Peyer's patch (tissue), 4 donors: ENCODE measurements at regions not wholly inside any gene's neighbourhood (a gene's known extent, or its start where the extent isn't known, plus 50 kb on each side); places are given as distances from the start of the nearest gene placed in this dataset.
"Not testable (repeated sequence)": the region's sequence is repeated elsewhere in the genome, so short reads cannot be mapped to it uniquely, and the experiment has no call there.

Source experiments
- DNase-seq, 3 donors: peaks; one replicate each; pipeline ENCODE4 v3.0.0-alpha.2; 2017 to 2019
- H3K27ac ChIP-seq, 4 donors: fragments of 200-600 bp; sonication (generic); one replicate each; pipeline ENCODE4 v1.5.1; 2016 to 2019
- H3K27me3 ChIP-seq, 2 donors: fragments of 200-600 bp; sonication (generic); one replicate each; pipeline ENCODE4 v1.5.1; 2019
- H3K36me3 ChIP-seq, 3 donors: fragments of 200-600 bp; sonication (generic); one replicate each; pipeline ENCODE4 v1.5.1; 2016 to 2019
- H3K4me1 ChIP-seq, 4 donors: fragments of 200-600 bp; sonication (generic); one replicate each; pipeline ENCODE4 v1.5.1; 2016 to 2019
- H3K4me3 ChIP-seq, 4 donors: fragments of 200-600 bp; sonication (generic); 1 replicate in 3 of 4; 2 replicates in 1 of 4; pipeline ENCODE4 v1.5.1; 2016 to 2019; ENCODE audit warnings: mild to moderate bottlenecking in 1 of 4
- H3K9me3 ChIP-seq, 4 donors: fragments of 200-600 bp; sonication (generic); one replicate each; pipeline ENCODE4 v1.5.1; 2016 to 2019; ENCODE audit warnings: mild to moderate bottlenecking in 1 of 4
- POLR2A ChIP-seq, 2 donors: fragments of 450-650 bp; IDR thresholded peaks; one replicate each; pipeline ENCODE4 v1.5.1; 2017; ENCODE audit warnings: antibody characterized with exemption in 2 of 2, mild to moderate bottlenecking in 2 of 2, moderate library complexity in 2 of 2
- TF ChIP-seq, protein P1 (sequence below), 6 experiments: fragments of 450-650 bp in 4 of 6; fragments of 200-600 bp in 2 of 6; sonication (generic) in 1 of 6; IDR thresholded peaks; one replicate each; pipeline ENCODE4 v1.5.1; 2017 to 2019; ENCODE audit warnings: antibody characterized with exemption in 6 of 6, mild to moderate bottlenecking in 3 of 6, moderate library complexity in 1 of 6

DNA sequence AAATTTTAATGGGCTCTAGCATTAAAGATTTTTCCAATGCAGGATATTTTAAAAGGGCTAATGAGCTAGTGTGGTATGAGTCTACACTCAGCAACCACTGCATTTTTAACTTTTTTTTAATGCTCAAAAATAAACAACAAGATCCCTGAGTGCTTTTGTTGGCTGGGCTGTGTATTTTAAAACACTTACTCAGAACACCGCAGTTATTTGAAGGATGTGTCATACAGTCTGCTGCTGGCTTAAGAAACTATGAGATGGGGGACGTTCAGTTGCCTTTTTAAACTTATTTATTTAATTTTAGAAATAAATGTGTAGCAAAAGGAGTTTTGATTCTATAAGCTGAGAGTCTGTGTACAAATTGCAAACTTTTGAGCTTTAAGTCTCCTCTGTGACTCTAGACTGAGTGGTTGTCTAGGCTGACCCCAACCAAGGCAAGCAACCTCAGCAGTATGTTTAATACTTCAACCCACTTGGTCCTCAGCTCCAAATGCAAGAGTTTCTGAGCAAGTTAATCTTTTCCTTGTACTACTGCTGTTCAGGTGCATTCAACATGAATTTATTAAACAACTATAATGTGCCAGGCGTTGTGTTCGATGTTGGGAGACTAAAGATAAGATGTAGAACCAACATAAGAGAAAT lies 278.6 kb upstream of the DIPK2B start:
- no peak overlapping the region for H3K27ac ChIP-seq
- H3K4me1 ChIP-seq = no peaks in the 10 kb centered on the region
- H3K27me3 ChIP-seq = no peaks in the 10 kb centered on the region
- H3K4me3 ChIP-seq = no peak overlapping the region
- no peaks in the 10 kb centered on the region for H3K9me3 ChIP-seq
- no peak for DNase-seq
- no peaks in the 10 kb centered on the region for H3K36me3 ChIP-seq
- TF ChIP-seq, protein P1, sequence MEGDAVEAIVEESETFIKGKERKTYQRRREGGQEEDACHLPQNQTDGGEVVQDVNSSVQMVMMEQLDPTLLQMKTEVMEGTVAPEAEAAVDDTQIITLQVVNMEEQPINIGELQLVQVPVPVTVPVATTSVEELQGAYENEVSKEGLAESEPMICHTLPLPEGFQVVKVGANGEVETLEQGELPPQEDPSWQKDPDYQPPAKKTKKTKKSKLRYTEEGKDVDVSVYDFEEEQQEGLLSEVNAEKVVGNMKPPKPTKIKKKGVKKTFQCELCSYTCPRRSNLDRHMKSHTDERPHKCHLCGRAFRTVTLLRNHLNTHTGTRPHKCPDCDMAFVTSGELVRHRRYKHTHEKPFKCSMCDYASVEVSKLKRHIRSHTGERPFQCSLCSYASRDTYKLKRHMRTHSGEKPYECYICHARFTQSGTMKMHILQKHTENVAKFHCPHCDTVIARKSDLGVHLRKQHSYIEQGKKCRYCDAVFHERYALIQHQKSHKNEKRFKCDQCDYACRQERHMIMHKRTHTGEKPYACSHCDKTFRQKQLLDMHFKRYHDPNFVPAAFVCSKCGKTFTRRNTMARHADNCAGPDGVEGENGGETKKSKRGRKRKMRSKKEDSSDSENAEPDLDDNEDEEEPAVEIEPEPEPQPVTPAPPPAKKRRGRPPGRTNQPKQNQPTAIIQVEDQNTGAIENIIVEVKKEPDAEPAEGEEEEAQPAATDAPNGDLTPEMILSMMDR (IDR thresholded peaks at IDR 0.05) = no peak
- TF ChIP-seq POLR2A (IDR thresholded peaks at IDR 0.05) = no peak

DNA sequence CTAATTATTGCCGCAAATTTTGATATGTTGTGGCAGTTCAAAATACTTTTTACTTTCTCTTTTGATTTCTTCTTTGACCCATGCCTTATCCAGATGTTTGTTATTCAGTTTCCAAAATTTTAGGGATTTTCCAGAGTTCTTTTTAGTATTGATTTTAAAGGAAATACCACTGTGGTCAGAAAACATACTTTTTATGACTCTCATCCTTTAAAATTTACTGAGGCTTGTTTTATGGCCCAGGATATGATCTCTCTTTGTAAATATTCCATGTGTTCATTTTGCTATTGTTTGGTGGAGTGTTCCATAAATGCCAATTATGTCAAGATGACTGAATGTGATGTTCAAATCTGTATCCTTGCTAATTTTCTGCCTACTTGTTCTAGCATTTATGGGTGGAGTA lies 272.3 kb upstream of the DIPK2B start:
- H3K4me3 ChIP-seq = no peak overlapping the region
- H3K36me3 ChIP-seq = no peaks in the 10 kb centered on the region
- no peaks in the 10 kb centered on the region for H3K4me1 ChIP-seq
- no peak overlapping the region for H3K27ac ChIP-seq
- no peak for DNase-seq
- TF ChIP-seq, protein P1 (IDR thresholded peaks at IDR 0.05) = no peak
- TF ChIP-seq POLR2A (IDR thresholded peaks at IDR 0.05) = no peak
- no peaks in the 10 kb centered on the region for H3K9me3 ChIP-seq
- no peaks in the 10 kb centered on the region for H3K27me3 ChIP-seq

DNA sequence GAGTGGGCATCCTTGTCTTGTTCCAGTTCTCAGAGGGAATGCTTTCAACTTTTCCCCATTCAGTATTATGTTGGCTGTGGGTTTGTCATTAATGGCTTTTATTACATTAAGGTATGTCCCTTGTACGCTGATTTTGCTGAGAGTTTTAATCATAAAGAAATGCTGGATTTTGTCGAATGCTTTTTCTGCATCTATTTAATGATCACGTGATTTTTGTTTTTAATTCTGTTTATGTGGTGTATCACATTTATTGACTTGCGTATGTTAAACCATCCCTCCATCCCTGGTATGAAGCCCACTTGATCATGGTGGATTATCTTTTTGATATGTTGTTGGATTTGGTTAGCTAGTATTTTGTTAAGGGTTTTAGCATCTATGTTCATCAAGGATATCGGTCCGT lies 266.9 kb upstream of the DIPK2B start:
- H3K9me3 ChIP-seq, H3K36me3 ChIP-seq, H3K27me3 ChIP-seq, H3K4me1 ChIP-seq, H3K4me3 ChIP-seq, H3K27ac ChIP-seq, DNase-seq: not testable (repeated sequence)

DNA sequence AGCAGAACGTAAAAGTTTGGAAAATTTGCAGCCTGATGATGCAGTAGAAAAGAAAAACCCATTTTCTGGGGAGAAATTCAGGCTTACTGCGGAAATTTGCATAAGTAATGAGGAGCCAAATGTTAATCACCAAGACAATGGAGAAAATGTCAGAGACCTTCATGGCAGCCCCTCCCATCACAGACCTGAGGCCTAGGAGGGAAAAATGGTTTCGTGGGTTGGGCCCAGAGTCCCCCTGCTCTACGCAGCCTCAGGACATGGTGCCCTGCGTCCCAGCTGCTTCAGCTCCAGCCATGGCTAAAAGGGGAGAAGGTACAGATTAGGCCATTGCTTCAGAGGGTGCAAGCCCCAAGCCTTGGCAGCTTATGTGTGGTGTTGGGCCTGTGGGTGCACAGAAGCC lies 255.1 kb upstream of the DIPK2B start:
- H3K27me3 ChIP-seq, H3K27ac ChIP-seq, H3K4me3 ChIP-seq, H3K9me3 ChIP-seq, H3K36me3 ChIP-seq, DNase-seq, H3K4me1 ChIP-seq: not testable (repeated sequence)

DNA sequence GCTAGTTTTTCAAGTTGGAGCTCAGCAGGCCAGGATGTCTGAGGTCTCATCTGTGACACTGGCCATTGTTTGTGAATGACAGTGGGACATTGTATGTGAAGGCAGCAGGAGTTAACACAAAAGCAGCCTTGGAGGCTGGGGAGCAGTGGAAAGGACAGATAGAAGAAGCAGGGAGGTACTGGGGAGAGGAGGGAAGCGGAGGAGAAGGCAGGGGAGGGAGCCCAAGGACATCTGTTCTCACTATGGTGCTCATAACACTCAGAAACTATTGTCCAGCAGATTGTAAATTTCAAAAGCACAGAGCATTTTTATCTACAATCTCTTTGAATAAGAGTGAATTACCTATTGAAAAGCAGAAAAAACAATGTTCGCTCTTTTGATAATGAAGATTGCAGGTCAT lies 253.6 kb upstream of the DIPK2B start:
- Histone ChIP-seq H3K27ac (no peak overlapping the region), H3K36me3 (no peaks in the 10 kb centered on the region), H3K4me3 (no peak overlapping the region), H3K27me3 (no peaks in the 10 kb centered on the region), H3K9me3 (no peaks in the 10 kb centered on the region), H3K4me1 (no peaks in the 10 kb centered on the region)
- TF ChIP-seq, protein P1 (IDR thresholded peaks at IDR 0.05) = no peak
- TF ChIP-seq POLR2A (IDR thresholded peaks at IDR 0.05) = no peak
- DNase-seq = no peak

DNA sequence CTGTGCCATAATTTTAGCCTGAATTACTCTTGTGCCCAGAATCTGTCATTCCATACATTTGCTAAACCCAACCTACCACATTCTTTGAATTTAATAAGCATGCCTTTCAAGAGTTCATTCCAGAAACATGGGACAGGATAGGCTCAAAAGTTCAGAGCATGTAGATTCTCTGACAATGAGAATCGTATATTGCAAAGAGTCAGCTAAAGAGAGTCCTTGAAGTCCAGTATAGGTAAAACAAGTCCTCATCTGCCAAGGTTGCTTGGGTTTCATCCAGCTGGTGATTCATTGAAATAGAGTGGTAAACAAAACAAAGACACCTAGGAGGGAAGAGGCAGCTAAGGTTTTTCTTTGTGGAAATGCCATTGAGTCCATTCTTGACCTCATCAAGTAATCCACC lies 249.3 kb upstream of the DIPK2B start:
- Histone ChIP-seq H3K36me3 (no peaks in the 10 kb centered on the region), H3K4me3 (no peak overlapping the region)

More for the DNA sequence above, 249.3 kb upstream of the DIPK2B start:
- no peak for DNase-seq
- TF ChIP-seq POLR2A (IDR thresholded peaks at IDR 0.05) = no peak
- TF ChIP-seq, protein P1 (IDR thresholded peaks at IDR 0.05) = no peak
- H3K27ac ChIP-seq = no peak overlapping the region
- no peaks in the 10 kb centered on the region for H3K9me3 ChIP-seq
- H3K4me1 ChIP-seq = no peaks in the 10 kb centered on the region
- no peaks in the 10 kb centered on the region for H3K27me3 ChIP-seq
